OCI-LY3 (cell line): ENCODE measurements at regions not wholly inside any gene's neighbourhood (a gene's known extent, or its start where the extent isn't known, plus 50 kb on each side); places are given as distances from the start of the nearest gene placed in this dataset.

Experiments
- EZH2phosphoT487 ChIP-seq: fragments of 200-600 bp; shearing (Covaris generic); IDR thresholded peaks from 2 replicates; pipeline ENCODE4 v1.6.1; 2018; ENCODE audit warnings: antibody characterized with exemption, mixed run types, low read depth
- TF ChIP-seq, protein P1 (sequence below): fragments of 200-600, 300-600 bp; sonication (generic); IDR thresholded peaks from 2 replicates; pipeline ENCODE4 v1.5.1; 2014; ENCODE audit warnings: antibody characterized with exemption, low read length, low read depth

GRCh38 chr5:159512064-159512463, 181.8 kb upstream of the IL12B start:
- TF ChIP-seq, protein P1, sequence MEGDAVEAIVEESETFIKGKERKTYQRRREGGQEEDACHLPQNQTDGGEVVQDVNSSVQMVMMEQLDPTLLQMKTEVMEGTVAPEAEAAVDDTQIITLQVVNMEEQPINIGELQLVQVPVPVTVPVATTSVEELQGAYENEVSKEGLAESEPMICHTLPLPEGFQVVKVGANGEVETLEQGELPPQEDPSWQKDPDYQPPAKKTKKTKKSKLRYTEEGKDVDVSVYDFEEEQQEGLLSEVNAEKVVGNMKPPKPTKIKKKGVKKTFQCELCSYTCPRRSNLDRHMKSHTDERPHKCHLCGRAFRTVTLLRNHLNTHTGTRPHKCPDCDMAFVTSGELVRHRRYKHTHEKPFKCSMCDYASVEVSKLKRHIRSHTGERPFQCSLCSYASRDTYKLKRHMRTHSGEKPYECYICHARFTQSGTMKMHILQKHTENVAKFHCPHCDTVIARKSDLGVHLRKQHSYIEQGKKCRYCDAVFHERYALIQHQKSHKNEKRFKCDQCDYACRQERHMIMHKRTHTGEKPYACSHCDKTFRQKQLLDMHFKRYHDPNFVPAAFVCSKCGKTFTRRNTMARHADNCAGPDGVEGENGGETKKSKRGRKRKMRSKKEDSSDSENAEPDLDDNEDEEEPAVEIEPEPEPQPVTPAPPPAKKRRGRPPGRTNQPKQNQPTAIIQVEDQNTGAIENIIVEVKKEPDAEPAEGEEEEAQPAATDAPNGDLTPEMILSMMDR = no peak
- TF ChIP-seq EZH2phosphoT487 = no peak
